ENCODE measurements at regions not wholly inside any gene's neighbourhood (a gene's known extent, or its start where the extent isn't known, plus 50 kb on each side); places are given as distances from the start of the nearest gene placed in this dataset.
A peak's percentile ranks its signal among the peaks of the same experiment; 100 is the strongest.
"Not testable (repeated sequence)": the region's sequence is repeated elsewhere in the genome, so short reads cannot be mapped to it uniquely, and the experiment has no call there.

GRCh38 chr7:106372126-106372525 is 87.3 kb upstream of the NAMPT start:
- DNase-seq, result no peak

GRCh38 chr7:106371629-106372028 is 86.8 kb upstream of the NAMPT start:
- no peak for DNase-seq

GRCh38 chr7:106370542-106370941 is 85.8 kb upstream of the NAMPT start:
- no peak for DNase-seq

- no peak for DNase-seq
These were observed 85.0 kb upstream of the NAMPT start for GRCh38 chr7:106369816-106370215.

GRCh38 chr7:106369352-106369751 is 84.6 kb upstream of the NAMPT start:
- no peak for DNase-seq

GRCh38 chr7:106367664-106368063 is 82.9 kb upstream of the NAMPT start:
- DNase-seq, result no peak

- no peak for DNase-seq
These were observed 82.2 kb upstream of the NAMPT start for GRCh38 chr7:106367018-106367420.

GRCh38 chr7:106365252-106366005 is 80.6 kb upstream of the NAMPT start:
- DNase-seq, result no peak

GRCh38 chr7:106362507-106362906 is 77.7 kb upstream of the NAMPT start:
- not testable (repeated sequence) for DNase-seq

- no peak for DNase-seq
These were observed 73.4 kb upstream of the NAMPT start for GRCh38 chr7:106358103-106358663.

GRCh38 chr7:106357675-106358074 is 72.9 kb upstream of the NAMPT start:
- no peak for DNase-seq

GRCh38 chr7:106354822-106355221 is 70.0 kb upstream of the NAMPT start:
- no peak for DNase-seq

- DNase-seq, result no peak
These were observed 69.2 kb upstream of the NAMPT start for GRCh38 chr7:106353944-106354343.

GRCh38 chr7:106348231-106348630 is 63.4 kb upstream of the NAMPT start:
- DNase-seq, result no peak

- DNase-seq, result no peak
These were observed 62.5 kb upstream of the NAMPT start for GRCh38 chr7:106347229-106347833.

- DNase-seq, result peak; percentile 30
These were observed 62.0 kb upstream of the NAMPT start for GRCh38 chr7:106346678-106347217.

GRCh38 chr7:106346167-106346677 is 61.4 kb upstream of the NAMPT start:
- DNase-seq, result no peak

- DNase-seq, result no peak
These were observed 60.8 kb upstream of the NAMPT start for GRCh38 chr7:106345421-106346166.

- DNase-seq, result no peak
These were observed 60.1 kb upstream of the NAMPT start for GRCh38 chr7:106344861-106345260.

- no peak for DNase-seq
These were observed 59.4 kb upstream of the NAMPT start for GRCh38 chr7:106344211-106344610.

- DNase-seq, result not testable (repeated sequence)
These were observed 57.3 kb upstream of the NAMPT start for GRCh38 chr7:106342049-106342448.

GRCh38 chr7:106340247-106340596 is 55.4 kb upstream of the NAMPT start:
- not testable (repeated sequence) for DNase-seq
